ENCODE measurements at regions not wholly inside any gene's neighbourhood (a gene's known extent, or its start where the extent isn't known, plus 50 kb on each side); places are given as distances from the start of the nearest gene placed in this dataset.

DNA sequence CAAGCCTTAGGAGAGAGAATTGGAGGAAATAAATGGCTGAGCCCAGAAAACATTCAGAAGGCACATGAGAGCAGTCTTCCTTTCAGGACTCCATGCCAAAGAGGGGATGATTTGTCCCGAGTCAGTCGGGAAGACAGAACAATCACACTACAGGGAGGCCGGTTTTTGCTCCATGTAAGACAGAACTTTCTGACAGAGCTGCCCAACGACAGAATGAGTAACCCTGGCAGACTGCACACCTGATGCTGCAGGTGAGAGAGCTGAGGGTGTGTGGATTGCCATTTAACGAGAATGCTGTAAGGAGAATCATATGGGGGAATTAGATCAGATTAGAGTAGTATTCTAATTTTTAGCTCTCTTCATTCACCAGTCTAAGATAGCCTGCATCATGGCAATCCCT is 533.0 kb downstream of the EPHB1 start:
- H3K27me3 ChIP-seq (ENCODE audit: control insufficient read depth in 4 of 4, insufficient read depth in 4 of 4, low read length in 3 of 4) = peaks cover 0 to 3% (median 0%) of the 10 kb centered on the region in 4 donors
- H3K27ac ChIP-seq (ENCODE audit: low read depth in 1 of 2, low read length in 2 of 2) = no peak overlapping the region
- H3K4me1 ChIP-seq (ENCODE audit: control insufficient read depth in 4 of 4, insufficient read depth in 4 of 4, low read length in 3 of 4) = no peaks in the 10 kb centered on the region
- DNase-seq (ENCODE audit: low spot score) = no peak
- H3K36me3 ChIP-seq (ENCODE audit: control insufficient read depth in 4 of 4, insufficient read depth in 3 of 4, low read depth in 1 of 4, low read length in 3 of 4) = no peaks in the 10 kb centered on the region
- H3K9me3 ChIP-seq (ENCODE audit: control insufficient read depth in 4 of 4, low read length in 3 of 4) = no peaks in the 10 kb centered on the region
- TF ChIP-seq, protein P1, sequence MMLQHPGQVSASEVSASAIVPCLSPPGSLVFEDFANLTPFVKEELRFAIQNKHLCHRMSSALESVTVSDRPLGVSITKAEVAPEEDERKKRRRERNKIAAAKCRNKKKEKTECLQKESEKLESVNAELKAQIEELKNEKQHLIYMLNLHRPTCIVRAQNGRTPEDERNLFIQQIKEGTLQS (IDR thresholded peaks at IDR 0.05) = no peak
- TF ChIP-seq RAD21 (IDR thresholded peaks at IDR 0.05) (no peak), GABPA (IDR thresholded peaks at IDR 0.05 in 1 of 2, conservative IDR thresholded peaks at IDR 0.05 in 1 of 2) (no peak), YY1 (IDR thresholded peaks at IDR 0.05) (no peak), RXRA (IDR thresholded peaks at IDR 0.05) (no peak), JUND (IDR thresholded peaks at IDR 0.05) (no peak)
- TF ChIP-seq, protein P2, sequence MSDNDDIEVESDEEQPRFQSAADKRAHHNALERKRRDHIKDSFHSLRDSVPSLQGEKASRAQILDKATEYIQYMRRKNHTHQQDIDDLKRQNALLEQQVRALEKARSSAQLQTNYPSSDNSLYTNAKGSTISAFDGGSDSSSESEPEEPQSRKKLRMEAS (IDR thresholded peaks at IDR 0.05) = no peak
- 74% methylated on average over 5 of the region's 5 CpGs for WGBS
- H3K4me3 ChIP-seq (ENCODE audit: low read depth in 1 of 3, low read length in 3 of 3) = no peak overlapping the region
- H3K9ac ChIP-seq (ENCODE audit: low read depth in 1 of 2, low read length in 2 of 2) = no peak overlapping the region

DNA sequence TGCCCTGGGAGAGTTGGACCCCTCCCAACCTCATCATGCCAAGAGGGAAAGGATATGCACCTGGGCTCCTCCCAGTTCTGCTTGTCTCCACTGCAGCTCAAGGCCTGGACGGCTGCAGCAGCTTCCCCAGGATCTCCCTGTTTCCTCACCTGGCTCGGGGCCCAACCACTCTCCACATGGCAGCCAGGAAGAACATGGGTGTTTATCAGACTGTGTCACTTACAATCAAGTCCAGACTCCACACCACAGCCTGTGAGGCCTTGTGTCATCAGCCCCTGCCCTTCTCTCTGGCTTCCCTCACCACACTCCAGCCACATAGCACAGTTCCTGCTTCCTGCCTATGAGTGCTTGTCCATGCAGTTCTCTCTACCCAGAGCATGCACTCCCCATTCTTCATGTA is 534.4 kb downstream of the EPHB1 start:
- Histone ChIP-seq H3K9me3 (ENCODE audit: control insufficient read depth in 4 of 4, low read length in 3 of 4) (no peaks in the 10 kb centered on the region), H3K27me3 (ENCODE audit: control insufficient read depth in 4 of 4, insufficient read depth in 4 of 4, low read length in 3 of 4) (peaks cover 0 to 3% (median 0%) of the 10 kb centered on the region in 4 donors), H3K27ac (ENCODE audit: low read depth in 1 of 2, low read length in 2 of 2) (no peak overlapping the region), H3K4me3 (ENCODE audit: low read depth in 1 of 3, low read length in 3 of 3) (no peak overlapping the region), H3K36me3 (ENCODE audit: control insufficient read depth in 4 of 4, insufficient read depth in 3 of 4, low read depth in 1 of 4, low read length in 3 of 4) (no peaks in the 10 kb centered on the region), H3K4me1 (ENCODE audit: control insufficient read depth in 4 of 4, insufficient read depth in 4 of 4, low read length in 3 of 4) (no peaks in the 10 kb centered on the region), H3K9ac (ENCODE audit: low read depth in 1 of 2, low read length in 2 of 2) (no peak overlapping the region)
- WGBS = 54% methylated on average over 2 of the region's 2 CpGs
- no peak for DNase-seq (ENCODE audit: low spot score)
- no peak for TF ChIP-seq EGR1 (IDR thresholded peaks at IDR 0.05; ENCODE audit: low read depth in 2 of 2)
- no peak for TF ChIP-seq SP1 (IDR thresholded peaks at IDR 0.05)
- TF ChIP-seq, protein P2 (IDR thresholded peaks at IDR 0.05) = no peak
- TF ChIP-seq JUND (IDR thresholded peaks at IDR 0.05) = no peak
- TF ChIP-seq, protein P3, sequence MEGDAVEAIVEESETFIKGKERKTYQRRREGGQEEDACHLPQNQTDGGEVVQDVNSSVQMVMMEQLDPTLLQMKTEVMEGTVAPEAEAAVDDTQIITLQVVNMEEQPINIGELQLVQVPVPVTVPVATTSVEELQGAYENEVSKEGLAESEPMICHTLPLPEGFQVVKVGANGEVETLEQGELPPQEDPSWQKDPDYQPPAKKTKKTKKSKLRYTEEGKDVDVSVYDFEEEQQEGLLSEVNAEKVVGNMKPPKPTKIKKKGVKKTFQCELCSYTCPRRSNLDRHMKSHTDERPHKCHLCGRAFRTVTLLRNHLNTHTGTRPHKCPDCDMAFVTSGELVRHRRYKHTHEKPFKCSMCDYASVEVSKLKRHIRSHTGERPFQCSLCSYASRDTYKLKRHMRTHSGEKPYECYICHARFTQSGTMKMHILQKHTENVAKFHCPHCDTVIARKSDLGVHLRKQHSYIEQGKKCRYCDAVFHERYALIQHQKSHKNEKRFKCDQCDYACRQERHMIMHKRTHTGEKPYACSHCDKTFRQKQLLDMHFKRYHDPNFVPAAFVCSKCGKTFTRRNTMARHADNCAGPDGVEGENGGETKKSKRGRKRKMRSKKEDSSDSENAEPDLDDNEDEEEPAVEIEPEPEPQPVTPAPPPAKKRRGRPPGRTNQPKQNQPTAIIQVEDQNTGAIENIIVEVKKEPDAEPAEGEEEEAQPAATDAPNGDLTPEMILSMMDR (IDR thresholded peaks at IDR 0.05; ENCODE audit: low read depth, low read length, missing input control) = no peak
- TF ChIP-seq, protein P1 (IDR thresholded peaks at IDR 0.05) = no peak
- no peak for TF ChIP-seq FOXA2 (IDR thresholded peaks at IDR 0.05)
- no peak for TF ChIP-seq FOXA1 (IDR thresholded peaks at IDR 0.05)

DNA sequence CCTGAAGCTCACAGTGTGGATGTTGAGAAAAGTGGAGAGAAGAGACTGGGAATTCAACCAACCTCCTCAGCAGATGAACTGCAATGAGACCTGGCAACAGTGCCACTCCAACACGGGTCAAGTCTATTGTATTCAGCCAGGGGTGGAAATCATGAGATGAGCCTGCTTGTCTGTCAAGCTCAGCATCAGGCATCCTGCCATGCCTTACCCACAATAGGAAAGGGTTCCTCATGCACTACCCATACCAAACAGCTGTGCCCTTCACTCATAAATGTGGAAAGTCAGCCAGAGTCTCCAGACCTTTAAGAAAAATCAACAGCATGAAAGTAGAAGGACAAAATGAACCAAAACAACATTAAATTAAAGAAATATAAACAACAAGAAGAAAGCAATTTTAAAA is 542.1 kb downstream of the EPHB1 start:
- H3K4me1 ChIP-seq (ENCODE audit: control insufficient read depth in 4 of 4, insufficient read depth in 4 of 4, low read length in 3 of 4) = no peaks in the 10 kb centered on the region
- no peak overlapping the region for H3K9ac ChIP-seq (ENCODE audit: low read depth in 1 of 2, low read length in 2 of 2)
- no peak overlapping the region for H3K27ac ChIP-seq (ENCODE audit: low read depth in 1 of 2, low read length in 2 of 2)
- 47% methylated on average over 1 of the region's 1 CpG for WGBS
- H3K4me3 ChIP-seq (ENCODE audit: low read depth in 1 of 3, low read length in 3 of 3) = no peak overlapping the region
- peaks cover 0 to 5% (median 0%) of the 10 kb centered on the region in 4 donors for H3K27me3 ChIP-seq (ENCODE audit: control insufficient read depth in 4 of 4, insufficient read depth in 4 of 4, low read length in 3 of 4)
- H3K9me3 ChIP-seq (ENCODE audit: control insufficient read depth in 4 of 4, low read length in 3 of 4) = peaks cover 0 to 4% (median 0%) of the 10 kb centered on the region in 4 donors
- no peaks in the 10 kb centered on the region for H3K36me3 ChIP-seq (ENCODE audit: control insufficient read depth in 4 of 4, insufficient read depth in 3 of 4, low read depth in 1 of 4, low read length in 3 of 4)
- no peak for DNase-seq (ENCODE audit: low spot score)
- TF ChIP-seq, protein P4, sequence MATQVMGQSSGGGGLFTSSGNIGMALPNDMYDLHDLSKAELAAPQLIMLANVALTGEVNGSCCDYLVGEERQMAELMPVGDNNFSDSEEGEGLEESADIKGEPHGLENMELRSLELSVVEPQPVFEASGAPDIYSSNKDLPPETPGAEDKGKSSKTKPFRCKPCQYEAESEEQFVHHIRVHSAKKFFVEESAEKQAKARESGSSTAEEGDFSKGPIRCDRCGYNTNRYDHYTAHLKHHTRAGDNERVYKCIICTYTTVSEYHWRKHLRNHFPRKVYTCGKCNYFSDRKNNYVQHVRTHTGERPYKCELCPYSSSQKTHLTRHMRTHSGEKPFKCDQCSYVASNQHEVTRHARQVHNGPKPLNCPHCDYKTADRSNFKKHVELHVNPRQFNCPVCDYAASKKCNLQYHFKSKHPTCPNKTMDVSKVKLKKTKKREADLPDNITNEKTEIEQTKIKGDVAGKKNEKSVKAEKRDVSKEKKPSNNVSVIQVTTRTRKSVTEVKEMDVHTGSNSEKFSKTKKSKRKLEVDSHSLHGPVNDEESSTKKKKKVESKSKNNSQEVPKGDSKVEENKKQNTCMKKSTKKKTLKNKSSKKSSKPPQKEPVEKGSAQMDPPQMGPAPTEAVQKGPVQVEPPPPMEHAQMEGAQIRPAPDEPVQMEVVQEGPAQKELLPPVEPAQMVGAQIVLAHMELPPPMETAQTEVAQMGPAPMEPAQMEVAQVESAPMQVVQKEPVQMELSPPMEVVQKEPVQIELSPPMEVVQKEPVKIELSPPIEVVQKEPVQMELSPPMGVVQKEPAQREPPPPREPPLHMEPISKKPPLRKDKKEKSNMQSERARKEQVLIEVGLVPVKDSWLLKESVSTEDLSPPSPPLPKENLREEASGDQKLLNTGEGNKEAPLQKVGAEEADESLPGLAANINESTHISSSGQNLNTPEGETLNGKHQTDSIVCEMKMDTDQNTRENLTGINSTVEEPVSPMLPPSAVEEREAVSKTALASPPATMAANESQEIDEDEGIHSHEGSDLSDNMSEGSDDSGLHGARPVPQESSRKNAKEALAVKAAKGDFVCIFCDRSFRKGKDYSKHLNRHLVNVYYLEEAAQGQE (IDR thresholded peaks at IDR 0.05) = no peak
- TF ChIP-seq NR2F2 (IDR thresholded peaks at IDR 0.05) (no peak), GABPA (IDR thresholded peaks at IDR 0.05 in 1 of 2, conservative IDR thresholded peaks at IDR 0.05 in 1 of 2) (no peak), EGR1 (IDR thresholded peaks at IDR 0.05; ENCODE audit: low read depth in 2 of 2) (no peak), TAF1 (conservative IDR thresholded peaks at IDR 0.05) (no peak), HNF4A (conservative IDR thresholded peaks at IDR 0.05) (no peak), HNF4G (IDR thresholded peaks at IDR 0.05) (no peak), FOXA1 (IDR thresholded peaks at IDR 0.05) (no peak), YY1 (IDR thresholded peaks at IDR 0.05) (no peak), JUND (IDR thresholded peaks at IDR 0.05) (no peak), RAD21 (IDR thresholded peaks at IDR 0.05) (no peak), SP1 (IDR thresholded peaks at IDR 0.05) (no peak), RXRA (IDR thresholded peaks at IDR 0.05) (no peak), FOXA2 (IDR thresholded peaks at IDR 0.05) (no peak)
- TF ChIP-seq, protein P3 (IDR thresholded peaks at IDR 0.05; ENCODE audit: low read depth, low read length, missing input control) = no peak
- TF ChIP-seq, protein P1 (IDR thresholded peaks at IDR 0.05) = no peak
- TF ChIP-seq, protein P2 (IDR thresholded peaks at IDR 0.05) = no peak

Data from liver (tissue), 8 donors.